Spleen (tissue), 7 donors: ENCODE measurements at regions not wholly inside any gene's neighbourhood (a gene's known extent, or its start where the extent isn't known, plus 50 kb on each side); places are given as distances from the start of the nearest gene placed in this dataset.

Source experiments
- CTCF ChIP-seq, 11 experiments: fragments of 200-600 bp in 7 of 11; fragments of 450-650 bp in 4 of 11; sonication (generic) in 4 of 11; IDR thresholded peaks in 8 of 11; conservative IDR thresholded peaks in 3 of 11; 1 replicate in 7 of 11; 2 replicates in 4 of 11; pipeline versions ENCODE4 v1.4.0 to v1.8.0; 2016 to 2021; ENCODE audit warnings: antibody characterized with exemption in 11 of 11, inconsistent platforms in 4 of 11, mild to moderate bottlenecking in 1 of 11
- POLR2AphosphoS5 ChIP-seq, 3 donors: sonication (generic); formaldehyde crosslinking; IDR thresholded peaks; one replicate each; pipeline ENCODE4 v1.5.1; 2017; ENCODE audit warnings: antibody characterized with exemption in 3 of 3
- donor health status: DM: no; HTN: no; CAD: no; lungs with moderate emphysema.
- donor health status: DM: no; HTN: no; CAD: no.
- donor health status: DM: no; HTN: no; CAD: no.

GRCh38 chr1:201617157-201617556 lies 78.2 kb downstream of the NAV1 start:
- no peak for TF ChIP-seq POLR2AphosphoS5 (IDR thresholded peaks at IDR 0.05)
- no peak for TF ChIP-seq CTCF (IDR thresholded peaks at IDR 0.05 in 8 of 11, conservative IDR thresholded peaks at IDR 0.05 in 3 of 11)
